HEK293T (cell line): ENCODE measurements at regions not wholly inside any gene's neighbourhood (a gene's known extent, or its start where the extent isn't known, plus 50 kb on each side); places are given as distances from the start of the nearest gene placed in this dataset.

Experiments used
- CTCF ChIA-PET: fragments of 350-600 bp; formaldehyde crosslinking; extraction: SDS; loops from one replicate; lab custom pipeline; 2021; ENCODE audit warnings: antibody characterized with exemption, inconsistent platforms; lab: Yijun Ruan, JAX
- POLR2A ChIA-PET: fragments of 350-600 bp; formaldehyde crosslinking; extraction: SDS; loops from one replicate; lab custom pipeline; 2020; ENCODE audit warnings: antibody characterized with exemption, inconsistent platforms; lab: Yijun Ruan, JAX
- DNase-seq: peaks from one replicate; pipeline ENCODE4 v3.0.0; 2012; ENCODE audit warnings: mixed read lengths; ENCODE audit errors: extremely low spot score
- CTBP1 ChIP-seq: fragments of 450-650 bp; IDR thresholded peaks from 2 replicates; pipeline ENCODE4 v1.6.1; 2016; ENCODE audit warnings: borderline replicate concordance

DNA sequence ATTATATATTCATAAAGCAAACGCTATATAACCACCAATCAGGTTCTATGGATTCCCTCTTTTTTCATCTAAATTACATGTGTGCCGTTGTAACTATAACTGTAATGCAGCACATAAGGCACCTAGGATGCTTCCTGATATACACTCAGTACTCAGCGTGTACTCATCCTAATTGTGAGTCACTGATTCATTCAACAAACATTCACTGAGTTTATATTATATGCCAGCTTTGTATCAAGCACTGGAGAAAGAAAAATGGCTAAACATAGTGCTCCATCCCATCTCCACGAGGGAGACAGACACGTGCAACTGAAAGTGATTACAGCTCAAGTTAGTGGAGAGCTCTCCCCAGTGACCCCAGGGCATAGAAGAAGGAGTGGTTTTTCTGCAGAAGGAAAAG is 49.9 kb upstream of the SYN3 start:
- no peak for TF ChIP-seq CTBP1
- no peak for DNase-seq
- POLR2A ChIA-PET, result interaction anchor here (1.0 kb wide), 1 partner anchor 50 kb away, joined by 3 read pairs; the partner anchor contains the start of gene SYN3
- CTCF ChIA-PET, result interaction anchor here (0.6 to 1.2 kb wide), 3 partner anchors 15 to 1113 kb away, joined by 3 read pairs; no protein-coding TSS in a partner anchor
